Right atrium auricular region (tissue), 2 donors: ENCODE measurements at regions not wholly inside any gene's neighbourhood (a gene's known extent, or its start where the extent isn't known, plus 50 kb on each side); places are given as distances from the start of the nearest gene placed in this dataset.

Experiments used
- DNase-seq: peaks from one replicate; pipeline ENCODE4 v3.0.0-alpha.2; 2019; ENCODE audit warnings: low spot score
- H3K27ac ChIP-seq, 2 donors: fragments of 200-600 bp; sonication (generic); 1 replicate in 1 of 2; 2 replicates in 1 of 2; pipeline ENCODE4 v1.5.1; 2016 to 2019
- H3K27me3 ChIP-seq, 2 donors: fragments of 200-600 bp; sonication (generic); one replicate each; pipeline versions ENCODE4 v1.5.1 to v1.6.0; 2017 to 2019
- H3K36me3 ChIP-seq: fragments of 200-600 bp; sonication (generic); one replicate; pipeline ENCODE4 v1.5.1; 2016
- H3K4me1 ChIP-seq, 2 donors: fragments of 200-600 bp; sonication (generic); one replicate each; pipeline versions ENCODE4 v1.5.1 to v1.6.0; 2017 to 2019
- H3K4me3 ChIP-seq, 2 donors: fragments of 200-600 bp; sonication (generic); 1 replicate in 1 of 2; 2 replicates in 1 of 2; pipeline ENCODE4 v1.5.1; 2017 to 2019; ENCODE audit warnings: mild to moderate bottlenecking in 1 of 2, moderate library complexity in 1 of 2
- H3K9me3 ChIP-seq, 2 donors: fragments of 200-600 bp; sonication (generic); one replicate each; pipeline ENCODE4 v1.5.1; 2019
- CTCF ChIP-seq, 2 donors: fragments of 200-600 bp; sonication (generic); IDR thresholded peaks; one replicate each; pipeline ENCODE4 v1.5.1; 2019; ENCODE audit warnings: antibody characterized with exemption in 2 of 2

GRCh38 chr11:20303391-20303965, 60.0 kb upstream of the HTATIP2 start:
- H3K36me3 ChIP-seq: no peaks in the 10 kb centered on the region
- H3K4me3 ChIP-seq: no peak overlapping the region
- H3K4me1 ChIP-seq: no peaks in the 10 kb centered on the region
- H3K27ac ChIP-seq: no peak overlapping the region
- DNase-seq: no peak
- H3K27me3 ChIP-seq: no peaks in the 10 kb centered on the region
- peaks cover 0 to 12% of the 10 kb centered on the region in 2 donors for H3K9me3 ChIP-seq
- no peak for TF ChIP-seq CTCF (IDR thresholded peaks at IDR 0.05)

- Histone ChIP-seq H3K36me3 (no peaks in the 10 kb centered on the region), H3K27me3 (no peaks in the 10 kb centered on the region), H3K4me3 (no peak overlapping the region), H3K4me1 (no peaks in the 10 kb centered on the region), H3K9me3 (no peaks in the 10 kb centered on the region), H3K27ac (no peak overlapping the region)
- no peak for TF ChIP-seq CTCF (IDR thresholded peaks at IDR 0.05)
- DNase-seq: no peak
Observed at GRCh38 chr11:20293992-20294391, 69.5 kb upstream of the HTATIP2 start.

DNA sequence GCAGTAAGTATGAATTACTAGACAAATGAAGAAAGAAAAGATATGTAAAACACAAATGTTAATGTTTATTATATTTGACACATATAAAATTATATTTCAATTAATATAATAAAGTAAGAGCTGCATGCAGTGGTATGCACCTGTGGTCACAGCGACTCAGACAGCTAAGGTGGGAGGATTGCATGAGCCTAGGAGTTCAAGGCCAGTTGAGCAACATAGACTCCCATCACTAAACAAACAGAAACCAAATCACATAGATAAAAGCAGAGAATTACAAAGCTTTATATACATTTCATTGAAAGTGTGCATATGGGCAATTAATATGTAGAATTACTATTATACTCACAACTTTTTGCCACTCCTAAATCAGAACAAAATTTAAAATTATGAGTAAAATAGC, 70.0 kb upstream of the HTATIP2 start:
- Histone ChIP-seq H3K27me3 (no peaks in the 10 kb centered on the region), H3K4me1 (no peaks in the 10 kb centered on the region), H3K27ac (no peak overlapping the region), H3K36me3 (no peaks in the 10 kb centered on the region), H3K9me3 (no peaks in the 10 kb centered on the region), H3K4me3 (no peak overlapping the region)
- no peak for DNase-seq
- TF ChIP-seq CTCF (IDR thresholded peaks at IDR 0.05): no peak

GRCh38 chr11:20289732-20290131, 73.8 kb upstream of the HTATIP2 start:
- TF ChIP-seq CTCF (IDR thresholded peaks at IDR 0.05): no peak
- Histone ChIP-seq H3K36me3 (no peaks in the 10 kb centered on the region), H3K4me1 (no peaks in the 10 kb centered on the region), H3K27me3 (no peaks in the 10 kb centered on the region), H3K27ac (no peak overlapping the region), H3K4me3 (no peak overlapping the region), H3K9me3 (no peaks in the 10 kb centered on the region)
- DNase-seq: no peak

- Histone ChIP-seq H3K9me3 (peaks cover 0 to 5% of the 10 kb centered on the region in 2 donors), H3K36me3 (no peaks in the 10 kb centered on the region), H3K4me1 (no peaks in the 10 kb centered on the region), H3K27ac (no peak overlapping the region), H3K27me3 (no peaks in the 10 kb centered on the region), H3K4me3 (no peak overlapping the region)
- no peak for TF ChIP-seq CTCF (IDR thresholded peaks at IDR 0.05)
- no peak for DNase-seq
Observed at GRCh38 chr11:20283475-20283874, 80.0 kb upstream of the HTATIP2 start.

DNA sequence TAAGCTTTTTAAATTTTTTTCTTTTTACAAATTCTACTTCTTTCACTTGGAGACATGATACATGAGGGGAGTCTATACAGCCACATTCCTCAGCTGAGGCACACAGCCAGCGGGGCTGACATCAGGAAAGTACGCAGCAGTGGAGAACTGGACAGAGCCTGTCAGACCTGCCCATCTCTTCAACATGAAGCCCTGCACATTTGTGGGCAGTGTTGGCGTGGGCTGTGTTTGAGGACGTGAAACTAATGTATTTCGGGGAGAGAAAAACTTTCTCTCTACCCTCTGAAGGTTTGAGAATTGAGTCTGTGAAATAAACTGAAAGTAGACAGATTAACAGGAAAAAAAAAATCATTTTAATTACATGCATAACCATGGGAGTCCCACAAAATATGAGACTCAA, 84.8 kb upstream of the HTATIP2 start:
- H3K4me1 ChIP-seq: no peaks in the 10 kb centered on the region
- peaks cover 0 to 5% of the 10 kb centered on the region in 2 donors for H3K9me3 ChIP-seq
- H3K36me3 ChIP-seq: no peaks in the 10 kb centered on the region
- H3K27ac ChIP-seq: no peak overlapping the region
- no peak for TF ChIP-seq CTCF (IDR thresholded peaks at IDR 0.05)
- H3K27me3 ChIP-seq: no peaks in the 10 kb centered on the region
- H3K4me3 ChIP-seq: no peak overlapping the region
- no peak for DNase-seq
